Cerebellar nuclear complex (tissue), 1 donor: ENCODE measurements at regions not wholly inside any gene's neighbourhood (a gene's known extent, or its start where the extent isn't known, plus 50 kb on each side); places are given as distances from the start of the nearest gene placed in this dataset.
"Not testable (repeated sequence)": the region's sequence is repeated elsewhere in the genome, so short reads cannot be mapped to it uniquely, and the experiment has no call there.

Experiments used
- DNase-seq, 2 experiments: peaks; one replicate each; lab custom pipeline; 2025; lab: John Stamatoyannopoulos, UW

GRCh38 chr15:94840794-94841783 is 609.7 kb downstream of the MCTP2 start:
- DNase-seq: no peak

- DNase-seq: no peak
Measured at GRCh38 chr15:94843060-94843459, 611.7 kb downstream of the MCTP2 start.

- no peak for DNase-seq
Measured at GRCh38 chr15:94844198-94844537, 612.8 kb downstream of the MCTP2 start.

GRCh38 chr15:94844538-94845389 is 613.4 kb downstream of the MCTP2 start:
- DNase-seq: no peak

GRCh38 chr15:94845390-94845716 is 614.0 kb downstream of the MCTP2 start:
- DNase-seq: no peak

- DNase-seq: no peak
Measured at GRCh38 chr15:94847325-94847724, 616.0 kb downstream of the MCTP2 start.

- no peak for DNase-seq
Measured at GRCh38 chr15:94848054-94848453, 616.7 kb downstream of the MCTP2 start.

GRCh38 chr15:94855018-94855408 is 623.7 kb downstream of the MCTP2 start:
- no peak for DNase-seq

- DNase-seq: no peak
Measured at GRCh38 chr15:94855409-94856266, 624.3 kb downstream of the MCTP2 start.

- no peak for DNase-seq
Measured at GRCh38 chr15:94856267-94856854, 625.0 kb downstream of the MCTP2 start.

GRCh38 chr15:94857466-94857865 is 626.1 kb downstream of the MCTP2 start:
- DNase-seq: no peak

GRCh38 chr15:94858011-94858410 is 626.6 kb downstream of the MCTP2 start:
- DNase-seq: no peak

GRCh38 chr15:94858449-94858848 is 627.1 kb downstream of the MCTP2 start:
- no peak for DNase-seq

- DNase-seq: no peak
Measured at GRCh38 chr15:94858920-94859319, 627.6 kb downstream of the MCTP2 start.

- DNase-seq: no peak
Measured at GRCh38 chr15:94864600-94864999, 633.2 kb downstream of the MCTP2 start.

GRCh38 chr15:94868265-94868664 is 636.9 kb downstream of the MCTP2 start:
- DNase-seq: not testable (repeated sequence)

- no peak for DNase-seq
Measured at GRCh38 chr15:94875550-94875949, 644.2 kb downstream of the MCTP2 start.

GRCh38 chr15:94877833-94878232 is 646.5 kb downstream of the MCTP2 start:
- no peak for DNase-seq

GRCh38 chr15:94882071-94882712 is 650.8 kb downstream of the MCTP2 start:
- no peak for DNase-seq

- DNase-seq: no peak
Measured at GRCh38 chr15:94887391-94887790, 656.0 kb downstream of the MCTP2 start.

GRCh38 chr15:94889153-94889552 is 657.8 kb downstream of the MCTP2 start:
- no peak for DNase-seq
